ENCODE measurements at regions not wholly inside any gene's neighbourhood (a gene's known extent, or its start where the extent isn't known, plus 50 kb on each side); places are given as distances from the start of the nearest gene placed in this dataset.

DNA sequence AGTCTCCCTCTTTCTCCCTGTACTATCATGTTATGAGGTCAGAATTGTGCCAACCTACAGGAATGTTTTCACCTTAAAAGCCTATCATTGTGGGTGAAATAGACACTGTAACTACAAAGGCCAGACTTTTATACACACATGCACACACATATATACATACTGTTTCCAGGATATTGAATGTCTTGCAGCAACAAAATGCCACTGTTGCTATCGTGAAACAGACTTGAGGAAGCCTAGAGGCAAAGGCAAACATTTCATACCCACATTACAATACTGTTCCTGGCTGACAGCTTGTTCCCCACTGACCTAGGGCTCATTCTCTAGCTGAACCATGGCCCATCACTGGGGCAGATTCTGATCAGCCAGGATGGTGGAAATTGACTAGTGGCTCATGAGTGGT, 125.1 kb upstream of the DUSP10 start:
- TF ChIP-seq CTCF (IDR thresholded peaks at IDR 0.05) (no peak), POLR2AphosphoS5 (IDR thresholded peaks at IDR 0.05) (no peak), POLR2A (IDR thresholded peaks at IDR 0.05) (no peak)

All from prostate gland (tissue), 2 donors.